H1 (cell line): ENCODE measurements at regions not wholly inside any gene's neighbourhood (a gene's known extent, or its start where the extent isn't known, plus 50 kb on each side); places are given as distances from the start of the nearest gene placed in this dataset.

Experiments
- BRCA1 ChIP-seq: IDR thresholded peaks from 2 replicates; pipeline ENCODE4 v1.6.1; 2012; ENCODE audit warnings: low read depth, low read length, improper control_type of control experiment
- CEBPB ChIP-seq: IDR thresholded peaks from 2 replicates; pipeline ENCODE4 v1.6.1; 2012; ENCODE audit warnings: low read depth, low read length
- CTCF ChIP-seq, 3 experiments: IDR thresholded peaks; 1 replicate in 2 of 3; 2 replicates in 1 of 3; pipeline versions ENCODE4 v1.5.1 to v1.6.1; 2011; ENCODE audit warnings: low read length in 3 of 3, mild to moderate bottlenecking in 3 of 3, inconsistent platforms in 2 of 3, low read depth in 1 of 3, moderate library complexity in 1 of 3; ENCODE audit not compliant: insufficient read depth in 1 of 3; ENCODE audit errors: control extremely low read depth in 1 of 3
- EZH2 ChIP-seq: fragments of 200-600 bp; sonication (generic); IDR thresholded peaks from 2 replicates; pipeline ENCODE4 v1.7.1; 2012; ENCODE audit warnings: low read depth, mild to moderate bottlenecking, moderate library complexity, low read length, inconsistent platforms; ENCODE audit not compliant: severe bottlenecking
- GABPA ChIP-seq: IDR thresholded peaks from 2 replicates; pipeline ENCODE4 v1.6.1; 2011; ENCODE audit warnings: mild to moderate bottlenecking, low read length, moderate library complexity, borderline replicate concordance; ENCODE audit not compliant: insufficient read depth
- MAX ChIP-seq: IDR thresholded peaks from 2 replicates; pipeline ENCODE4 v1.6.1; 2012; ENCODE audit warnings: inconsistent platforms
- RFX5 ChIP-seq: IDR thresholded peaks from 2 replicates; pipeline ENCODE4 v1.6.1; 2011; ENCODE audit warnings: low read depth, low read length, improper control_type of control experiment, borderline replicate concordance

GRCh38 chr14:43792980-43793379 lies 714.1 kb downstream of the FSCB start:
- no peak for TF ChIP-seq EZH2
- no peak for TF ChIP-seq CEBPB
- no peak for TF ChIP-seq CTCF (IDR thresholded peaks at IDR 0.05; ENCODE audit: control extremely low read depth in 1 of 3, insufficient read depth in 1 of 3, low read depth in 1 of 3, low read length in 3 of 3)
- no peak for TF ChIP-seq GABPA
- no peak for TF ChIP-seq MAX
- TF ChIP-seq BRCA1, result no peak
- no peak for TF ChIP-seq RFX5
